ENCODE measurements at regions not wholly inside any gene's neighbourhood (a gene's known extent, or its start where the extent isn't known, plus 50 kb on each side); places are given as distances from the start of the nearest gene placed in this dataset.

DNA sequence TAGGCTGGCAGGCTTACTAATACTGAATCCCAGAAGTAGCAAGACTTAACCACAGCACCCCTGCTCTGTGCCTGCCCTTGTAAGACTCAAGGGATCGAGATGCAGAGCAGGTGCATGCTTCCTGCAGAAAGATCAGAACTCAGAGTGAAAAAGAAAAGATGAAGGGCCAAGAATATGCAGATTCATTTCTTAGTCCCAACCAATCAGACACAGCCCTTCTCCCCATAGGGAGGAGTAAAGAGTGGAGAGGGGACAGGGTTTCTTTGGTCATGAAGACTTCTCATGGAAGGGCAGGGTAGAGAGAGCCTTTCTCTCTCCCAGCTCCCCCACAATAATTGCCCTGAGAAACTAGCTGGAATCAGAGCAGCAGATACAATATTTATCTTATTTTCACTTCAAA lies 105.6 kb upstream of the MB21D2 start:
- Histone ChIP-seq H3K9ac (ENCODE audit: low read length) (no peak overlapping the region), H4K20me1 (ENCODE audit: insufficient read depth, low read length) (no peaks in the 10 kb centered on the region), H3K4me1 (ENCODE audit: low read length) (no peaks in the 10 kb centered on the region), H3K4me2 (ENCODE audit: low read length) (no peak overlapping the region), H3K9me3 (ENCODE audit: insufficient read depth, low read length) (no peaks in the 10 kb centered on the region), H3K79me2 (ENCODE audit: low read length) (no peaks in the 10 kb centered on the region), H3K27me3 (ENCODE audit: low read depth, low read length) (no peaks in the 10 kb centered on the region), H3K27ac (ENCODE audit: low read length) (no peak overlapping the region), H2AFZ (ENCODE audit: low read depth, low read length) (no peak overlapping the region), H3K4me3 (ENCODE audit: low read length) (no peak overlapping the region), H3K36me3 (replicated peaks; ENCODE audit: low read depth, low read length) (no peaks in the 10 kb centered on the region)
- TF ChIP-seq, protein P1, sequence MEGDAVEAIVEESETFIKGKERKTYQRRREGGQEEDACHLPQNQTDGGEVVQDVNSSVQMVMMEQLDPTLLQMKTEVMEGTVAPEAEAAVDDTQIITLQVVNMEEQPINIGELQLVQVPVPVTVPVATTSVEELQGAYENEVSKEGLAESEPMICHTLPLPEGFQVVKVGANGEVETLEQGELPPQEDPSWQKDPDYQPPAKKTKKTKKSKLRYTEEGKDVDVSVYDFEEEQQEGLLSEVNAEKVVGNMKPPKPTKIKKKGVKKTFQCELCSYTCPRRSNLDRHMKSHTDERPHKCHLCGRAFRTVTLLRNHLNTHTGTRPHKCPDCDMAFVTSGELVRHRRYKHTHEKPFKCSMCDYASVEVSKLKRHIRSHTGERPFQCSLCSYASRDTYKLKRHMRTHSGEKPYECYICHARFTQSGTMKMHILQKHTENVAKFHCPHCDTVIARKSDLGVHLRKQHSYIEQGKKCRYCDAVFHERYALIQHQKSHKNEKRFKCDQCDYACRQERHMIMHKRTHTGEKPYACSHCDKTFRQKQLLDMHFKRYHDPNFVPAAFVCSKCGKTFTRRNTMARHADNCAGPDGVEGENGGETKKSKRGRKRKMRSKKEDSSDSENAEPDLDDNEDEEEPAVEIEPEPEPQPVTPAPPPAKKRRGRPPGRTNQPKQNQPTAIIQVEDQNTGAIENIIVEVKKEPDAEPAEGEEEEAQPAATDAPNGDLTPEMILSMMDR (IDR thresholded peaks at IDR 0.05; ENCODE audit: low read depth, low read length) = no peak
- TF ChIP-seq EZH2phosphoT487 (IDR thresholded peaks at IDR 0.05; ENCODE audit: low read depth) = no peak

DNA sequence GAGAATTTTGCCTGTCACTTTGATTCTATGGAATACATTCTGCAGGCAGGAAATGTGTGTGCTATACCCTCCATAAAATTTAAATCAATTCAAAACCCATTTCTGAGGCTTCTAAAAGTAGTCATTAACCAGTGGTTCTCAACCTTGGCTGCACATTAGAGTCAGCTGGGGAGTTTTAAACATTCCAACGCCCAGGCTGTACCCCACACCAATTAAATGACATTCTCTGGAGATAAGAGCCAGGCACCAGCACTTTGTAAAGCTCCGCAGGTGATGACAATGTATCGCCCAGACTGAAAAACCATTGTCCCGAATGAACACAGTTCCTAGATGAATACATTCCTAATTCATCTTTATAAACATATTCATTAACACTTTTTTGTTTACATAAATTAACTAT lies 110.6 kb upstream of the MB21D2 start:
- Histone ChIP-seq H3K4me3 (ENCODE audit: low read length) (no peak overlapping the region), H2AFZ (ENCODE audit: low read depth, low read length) (no peak overlapping the region), H3K4me2 (ENCODE audit: low read length) (no peak overlapping the region), H3K79me2 (ENCODE audit: low read length) (no peaks in the 10 kb centered on the region), H3K36me3 (replicated peaks; ENCODE audit: low read depth, low read length) (no peaks in the 10 kb centered on the region), H3K4me1 (ENCODE audit: low read length) (peaks cover 30% of the 10 kb centered on the region), H3K9me3 (ENCODE audit: insufficient read depth, low read length) (no peaks in the 10 kb centered on the region), H3K27ac (ENCODE audit: low read length) (no peak overlapping the region), H3K27me3 (ENCODE audit: low read depth, low read length) (no peaks in the 10 kb centered on the region), H4K20me1 (ENCODE audit: insufficient read depth, low read length) (no peaks in the 10 kb centered on the region), H3K9ac (ENCODE audit: low read length) (no peak overlapping the region)
- TF ChIP-seq, protein P1 (IDR thresholded peaks at IDR 0.05; ENCODE audit: low read depth, low read length) = no peak
- TF ChIP-seq EZH2phosphoT487 (IDR thresholded peaks at IDR 0.05; ENCODE audit: low read depth) = no peak

DNA sequence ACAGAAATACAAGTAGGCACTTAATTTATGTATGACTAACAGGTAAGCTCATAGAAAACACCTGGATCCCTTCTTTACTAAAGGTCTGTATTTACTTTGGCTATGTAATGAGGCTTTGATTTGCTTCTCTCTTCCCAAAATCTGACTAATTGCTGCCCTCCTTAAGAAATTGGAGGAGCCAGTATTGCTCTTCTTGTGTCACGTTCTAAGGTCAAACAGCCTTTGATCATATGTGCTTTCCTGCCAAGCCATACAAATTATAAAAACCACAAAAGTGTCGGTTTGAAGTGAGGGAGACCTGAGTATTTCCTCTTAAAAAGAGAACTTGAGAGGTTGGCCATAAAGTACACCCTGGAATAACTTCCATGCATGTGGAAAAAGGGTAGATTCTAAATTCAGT lies 112.1 kb upstream of the MB21D2 start:
- no peak for TF ChIP-seq EZH2phosphoT487 (IDR thresholded peaks at IDR 0.05; ENCODE audit: low read depth)
- TF ChIP-seq, protein P1 (IDR thresholded peaks at IDR 0.05; ENCODE audit: low read depth, low read length) = no peak
- 0 out of 2 replicates have a peak overlapping the region, but pooled peaks have one; percentile 3 for H3K4me2 ChIP-seq (ENCODE audit: low read length)

DNA sequence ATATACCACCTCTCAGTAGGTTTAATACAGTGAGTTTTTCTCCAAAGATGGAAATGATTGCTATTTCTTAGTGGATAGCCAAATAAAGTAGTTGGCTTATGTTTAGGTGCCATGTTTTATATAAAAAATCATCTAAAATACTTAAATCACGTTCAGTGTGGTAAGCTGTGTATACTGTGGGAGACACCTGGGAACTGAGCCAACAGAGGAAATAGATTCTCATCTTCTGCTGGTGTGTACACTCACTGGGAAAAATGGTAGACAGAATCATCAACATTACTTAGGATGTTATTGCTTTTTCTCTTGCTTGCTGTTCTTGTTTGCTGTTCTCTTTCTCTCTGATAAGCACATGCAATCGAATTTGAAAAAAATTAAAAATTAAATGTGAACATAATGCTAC lies 112.6 kb upstream of the MB21D2 start:
- no peaks in the 10 kb centered on the region for H3K27me3 ChIP-seq (ENCODE audit: low read depth, low read length)
- H3K36me3 ChIP-seq (replicated peaks; ENCODE audit: low read depth, low read length) = no peaks in the 10 kb centered on the region
- H3K4me3 ChIP-seq (ENCODE audit: low read length) = no peak overlapping the region
- H4K20me1 ChIP-seq (ENCODE audit: insufficient read depth, low read length) = no peaks in the 10 kb centered on the region
- H3K9ac ChIP-seq (ENCODE audit: low read length) = no peak overlapping the region
- no peak overlapping the region for H2AFZ ChIP-seq (ENCODE audit: low read depth, low read length)
- no peak overlapping the region for H3K4me2 ChIP-seq (ENCODE audit: low read length)
- peaks cover 30% of the 10 kb centered on the region for H3K4me1 ChIP-seq (ENCODE audit: low read length)
- TF ChIP-seq EZH2phosphoT487 (IDR thresholded peaks at IDR 0.05; ENCODE audit: low read depth) = no peak
- TF ChIP-seq, protein P1 (IDR thresholded peaks at IDR 0.05; ENCODE audit: low read depth, low read length) = no peak
- H3K27ac ChIP-seq (ENCODE audit: low read length) = no peak overlapping the region
- no peaks in the 10 kb centered on the region for H3K79me2 ChIP-seq (ENCODE audit: low read length)
- H3K9me3 ChIP-seq (ENCODE audit: insufficient read depth, low read length) = no peaks in the 10 kb centered on the region

More for the DNA sequence above, 112.1 kb upstream of the MB21D2 start:
- no peak overlapping the region for H2AFZ ChIP-seq (ENCODE audit: low read depth, low read length)
- no peak overlapping the region for H3K9ac ChIP-seq (ENCODE audit: low read length)
- no peaks in the 10 kb centered on the region for H3K79me2 ChIP-seq (ENCODE audit: low read length)
- H3K9me3 ChIP-seq (ENCODE audit: insufficient read depth, low read length) = no peaks in the 10 kb centered on the region
- H3K4me3 ChIP-seq (ENCODE audit: low read length) = no peak overlapping the region
- no peaks in the 10 kb centered on the region for H3K27me3 ChIP-seq (ENCODE audit: low read depth, low read length)
- H3K27ac ChIP-seq (ENCODE audit: low read length) = no peak overlapping the region
- H3K4me1 ChIP-seq (ENCODE audit: low read length) = peaks cover 30% of the 10 kb centered on the region
- H3K36me3 ChIP-seq (replicated peaks; ENCODE audit: low read depth, low read length) = no peaks in the 10 kb centered on the region
- no peaks in the 10 kb centered on the region for H4K20me1 ChIP-seq (ENCODE audit: insufficient read depth, low read length)
